Neuron (in vitro differentiated cells): ENCODE measurements at regions not wholly inside any gene's neighbourhood (a gene's known extent, or its start where the extent isn't known, plus 50 kb on each side); places are given as distances from the start of the nearest gene placed in this dataset.

ENCODE experiments used
- H2AFZ ChIP-seq: one replicate; pipeline ENCODE4 v1.6.1; 2013; ENCODE audit warnings: low read depth, mild to moderate bottlenecking, inconsistent platforms, low read length, moderate library complexity
- H3K27me3 ChIP-seq: one replicate; pipeline ENCODE4 v1.6.1; 2013; ENCODE audit warnings: low read length; ENCODE audit not compliant: insufficient read depth
- H3K36me3 ChIP-seq: one replicate; pipeline ENCODE4 v1.6.1; 2013; ENCODE audit warnings: low read length; ENCODE audit not compliant: insufficient read depth
- H3K4me1 ChIP-seq: one replicate; pipeline ENCODE4 v1.6.1; 2013; ENCODE audit warnings: low read length; ENCODE audit not compliant: insufficient read depth
- H3K4me3 ChIP-seq: 2 replicates; pipeline ENCODE4 v1.5.1; 2013; ENCODE audit warnings: mild to moderate bottlenecking, low read length, moderate library complexity
- H3K9me3 ChIP-seq: one replicate; pipeline ENCODE4 v1.6.1; 2013; ENCODE audit warnings: low read length

- Histone ChIP-seq H3K9me3 (no peaks in the 10 kb centered on the region), H3K4me1 (no peaks in the 10 kb centered on the region), H3K27me3 (peaks cover 3% of the 10 kb centered on the region), H3K36me3 (no peaks in the 10 kb centered on the region), H2AFZ (no peak overlapping the region), H3K4me3 (no peak overlapping the region)
These were observed 187.9 kb downstream of the TEX29 start for GRCh38 chr13:111508164-111508870.

- Histone ChIP-seq H3K36me3 (no peaks in the 10 kb centered on the region), H3K4me1 (no peaks in the 10 kb centered on the region), H3K9me3 (no peaks in the 10 kb centered on the region)
These were observed 188.6 kb downstream of the TEX29 start for GRCh38 chr13:111508902-111509509.

DNA sequence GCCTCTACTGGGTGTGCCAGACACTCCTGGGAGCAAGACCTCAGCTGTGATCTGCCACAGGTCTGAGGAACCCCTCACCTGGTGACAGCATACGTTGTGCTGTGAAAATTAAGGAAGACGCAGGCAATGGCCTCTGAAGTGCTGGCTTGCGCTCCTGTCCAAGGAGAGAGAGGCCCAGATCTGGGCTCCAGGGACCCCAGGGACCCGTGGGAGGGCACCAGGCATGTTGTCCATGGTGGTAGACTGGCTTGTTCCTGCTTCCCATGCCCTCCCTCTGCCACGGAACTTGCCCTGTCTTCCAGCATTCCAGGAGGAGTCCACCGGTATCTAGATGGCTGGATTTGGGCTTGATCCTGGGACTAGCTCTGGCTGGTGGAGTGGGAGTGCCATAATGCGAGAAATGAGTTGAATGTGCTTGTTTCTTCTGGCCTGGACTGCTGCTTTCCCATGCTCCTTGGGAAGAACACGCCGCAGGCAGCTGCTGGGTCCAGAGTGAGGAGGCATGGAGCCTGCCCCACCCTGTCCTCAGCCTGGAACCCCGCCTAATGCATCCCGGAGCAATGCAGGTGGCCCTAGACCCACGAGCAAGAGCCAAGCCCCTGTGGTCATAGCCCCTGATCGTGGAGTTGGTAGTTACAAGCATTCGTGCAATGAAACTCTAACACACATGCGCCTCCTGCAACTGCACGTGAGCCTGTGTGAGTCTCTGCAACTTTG is 190.2 kb downstream of the TEX29 start:
- Histone ChIP-seq H3K36me3 (no peaks in the 10 kb centered on the region), H2AFZ (no peak overlapping the region), H3K9me3 (no peaks in the 10 kb centered on the region), H3K4me3 (no peak overlapping the region), H3K27me3 (peaks cover 5% of the 10 kb centered on the region), H3K4me1 (no peaks in the 10 kb centered on the region)

More at GRCh38 chr13:111508902-111509509, 188.6 kb downstream of the TEX29 start:
- Histone ChIP-seq H2AFZ (no peak overlapping the region), H3K4me3 (no peak overlapping the region), H3K27me3 (peaks cover 3% of the 10 kb centered on the region)

GRCh38 chr13:111511219-111511732 is 190.8 kb downstream of the TEX29 start:
- Histone ChIP-seq H3K4me3 (no peak overlapping the region), H3K4me1 (no peaks in the 10 kb centered on the region), H3K36me3 (no peaks in the 10 kb centered on the region), H2AFZ (no peak overlapping the region), H3K9me3 (no peaks in the 10 kb centered on the region), H3K27me3 (peaks cover 5% of the 10 kb centered on the region)

DNA sequence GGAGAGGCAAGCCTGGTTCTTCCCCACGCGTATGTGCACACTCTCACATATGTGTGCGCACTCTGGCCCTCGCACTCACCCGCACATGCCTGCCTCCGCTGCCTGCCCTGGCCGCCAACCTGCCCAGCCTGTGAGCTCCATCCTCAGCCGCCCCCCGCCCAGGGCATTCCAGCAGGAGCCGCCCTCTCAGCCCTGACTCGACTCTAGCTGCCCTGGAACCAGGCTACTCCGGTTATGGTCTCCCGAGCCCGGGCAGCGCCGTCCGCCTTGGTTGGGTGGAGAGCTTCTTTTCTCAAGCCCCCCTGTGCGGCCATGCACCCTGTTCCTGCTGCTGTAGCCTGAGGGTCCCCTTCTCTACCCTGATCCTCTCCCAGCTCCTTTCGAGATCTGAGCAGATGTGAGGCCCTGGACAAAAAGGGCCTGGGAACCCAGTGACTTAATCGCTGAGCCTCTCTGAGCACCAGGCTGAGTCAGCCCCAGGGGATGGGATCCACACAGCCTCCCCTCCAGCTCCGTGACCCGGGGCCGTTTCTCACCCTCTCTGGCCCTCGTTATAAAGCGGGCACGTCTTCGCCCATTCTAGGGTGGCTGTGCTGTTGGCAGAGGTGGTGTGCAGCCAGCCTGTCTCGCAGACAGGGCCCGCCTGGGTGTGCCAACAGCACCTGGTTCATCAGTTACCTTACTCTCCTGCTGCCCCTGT is 191.5 kb downstream of the TEX29 start:
- H3K9me3 ChIP-seq, result no peaks in the 10 kb centered on the region
- H3K4me1 ChIP-seq, result no peaks in the 10 kb centered on the region
- no peak overlapping the region for H2AFZ ChIP-seq
- H3K27me3 ChIP-seq, result peaks cover 3% of the 10 kb centered on the region
- no peaks in the 10 kb centered on the region for H3K36me3 ChIP-seq
- H3K4me3 ChIP-seq, result no peak overlapping the region

DNA sequence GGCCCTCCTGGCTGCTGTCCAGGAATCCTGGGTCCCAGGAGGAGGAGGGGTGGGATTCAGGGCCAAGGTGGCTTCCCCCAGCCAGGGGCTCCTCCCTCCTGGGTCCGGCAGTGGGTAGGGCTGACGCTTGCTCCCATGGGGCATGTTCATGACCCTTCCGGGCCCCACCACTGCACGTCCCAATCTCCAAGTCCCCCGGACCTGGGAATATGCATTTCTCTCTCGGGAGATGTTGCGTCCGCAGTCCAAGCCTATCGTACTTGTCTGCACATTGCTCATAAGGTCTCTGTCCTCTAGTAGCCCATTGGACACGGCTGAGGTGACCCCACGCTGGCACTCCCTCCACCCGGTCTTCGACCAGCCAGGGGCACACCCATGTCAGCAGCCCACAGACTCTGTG is 192.3 kb downstream of the TEX29 start:
- H2AFZ ChIP-seq, result no peak overlapping the region
- H3K36me3 ChIP-seq, result no peaks in the 10 kb centered on the region
- H3K4me3 ChIP-seq, result no peak overlapping the region
- H3K9me3 ChIP-seq, result no peaks in the 10 kb centered on the region
- H3K27me3 ChIP-seq, result peaks cover 3% of the 10 kb centered on the region
- no peaks in the 10 kb centered on the region for H3K4me1 ChIP-seq

DNA sequence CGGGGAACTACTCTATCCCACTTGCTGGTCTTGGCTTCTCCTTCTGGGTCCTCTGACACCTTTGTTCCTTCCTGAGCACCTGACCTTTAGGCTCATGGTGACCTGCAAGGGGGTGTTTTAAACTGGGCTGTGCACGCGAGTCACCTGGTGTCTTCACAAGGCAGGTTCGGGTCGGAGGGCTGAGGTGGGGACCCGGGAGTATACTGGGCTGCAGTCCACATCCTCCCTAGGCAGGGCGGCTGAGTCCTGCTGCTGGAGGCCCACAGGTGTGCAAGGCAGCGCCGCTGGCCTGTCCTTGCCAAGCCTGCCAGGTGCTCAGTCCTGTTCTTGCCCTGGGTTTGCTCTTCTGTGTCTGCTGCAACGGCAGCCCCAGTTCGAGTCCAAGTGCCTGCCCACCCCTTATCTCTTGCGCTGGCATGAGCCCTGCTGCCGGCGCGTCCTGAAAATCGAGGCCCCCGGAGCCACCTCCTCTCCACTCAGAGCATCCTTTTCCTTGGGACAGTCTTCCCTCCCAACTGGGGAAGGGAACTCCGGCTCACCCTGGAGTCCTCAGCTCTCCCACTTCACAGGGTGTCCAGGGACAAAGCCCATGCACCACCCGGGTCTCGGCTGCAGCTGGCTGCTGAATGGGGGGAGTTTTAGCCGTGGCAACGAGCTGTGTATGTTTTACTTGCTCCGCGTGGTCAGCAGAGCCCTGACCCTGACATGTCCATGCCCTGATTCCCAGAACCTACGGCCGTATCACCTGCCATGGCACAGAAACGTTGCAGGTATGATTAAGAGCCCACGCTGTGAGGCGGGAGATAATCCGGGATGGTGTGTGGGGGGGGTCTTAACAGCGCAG is 193.5 kb downstream of the TEX29 start:
- Histone ChIP-seq H3K4me3 (no peak overlapping the region), H3K27me3 (peaks cover 3% of the 10 kb centered on the region), H3K4me1 (no peaks in the 10 kb centered on the region), H2AFZ (no peak overlapping the region), H3K9me3 (no peaks in the 10 kb centered on the region), H3K36me3 (no peaks in the 10 kb centered on the region)

- H3K4me3 ChIP-seq, result no peak overlapping the region
- no peaks in the 10 kb centered on the region for H3K36me3 ChIP-seq
- peaks cover 3% of the 10 kb centered on the region for H3K27me3 ChIP-seq
- no peaks in the 10 kb centered on the region for H3K4me1 ChIP-seq
- no peak overlapping the region for H2AFZ ChIP-seq
- H3K9me3 ChIP-seq, result no peaks in the 10 kb centered on the region
These were observed 194.3 kb downstream of the TEX29 start for GRCh38 chr13:111514610-111515306.

GRCh38 chr13:111515307-111515617 is 194.8 kb downstream of the TEX29 start:
- Histone ChIP-seq H3K4me3 (no peak overlapping the region), H3K4me1 (no peaks in the 10 kb centered on the region), H3K9me3 (no peaks in the 10 kb centered on the region), H3K27me3 (peaks cover 3% of the 10 kb centered on the region), H3K36me3 (no peaks in the 10 kb centered on the region), H2AFZ (no peak overlapping the region)

GRCh38 chr13:111515635-111516034 is 195.2 kb downstream of the TEX29 start:
- no peaks in the 10 kb centered on the region for H3K9me3 ChIP-seq
- no peak overlapping the region for H2AFZ ChIP-seq
- no peaks in the 10 kb centered on the region for H3K4me1 ChIP-seq
- H3K27me3 ChIP-seq, result peaks cover 3% of the 10 kb centered on the region
- H3K4me3 ChIP-seq, result no peak overlapping the region
- H3K36me3 ChIP-seq, result no peaks in the 10 kb centered on the region

GRCh38 chr13:111516712-111517640 is 196.5 kb downstream of the TEX29 start:
- no peak overlapping the region for H3K4me3 ChIP-seq
- H2AFZ ChIP-seq, result no peak overlapping the region

More at GRCh38 chr13:111516712-111517640, 196.5 kb downstream of the TEX29 start:
- Histone ChIP-seq H3K9me3 (no peaks in the 10 kb centered on the region), H3K27me3 (peaks cover 7% of the 10 kb centered on the region), H3K36me3 (no peaks in the 10 kb centered on the region), H3K4me1 (no peaks in the 10 kb centered on the region)
